Naive thymus-derived CD8-positive, alpha-beta T cell (primary cell): ENCODE measurements at regions not wholly inside any gene's neighbourhood (a gene's known extent, or its start where the extent isn't known, plus 50 kb on each side); places are given as distances from the start of the nearest gene placed in this dataset.
"Not testable (repeated sequence)": the region's sequence is repeated elsewhere in the genome, so short reads cannot be mapped to it uniquely, and the experiment has no call there.

Source experiments
- ATAC-seq, 2 donors: fragments of 150-1000 bp; cut with Tn5 transposase in 1 of 2; sonication (Bioruptor Pico), chemical (Tn5 transposase) in 1 of 2; 1 replicate in 1 of 2; 2 replicates in 1 of 2; pipeline ENCODE4 v1.10.0; 2021; ENCODE audit warnings: mild to moderate bottlenecking in 2 of 2, moderate library complexity in 2 of 2
- POLR2A ChIA-PET: fragments of 350-600 bp; sonication (Branson Sonifier 250); formaldehyde crosslinking; loops from one replicate; lab custom pipeline; 2021; ENCODE audit warnings: antibody characterized with exemption; lab: Charles Lee
- DNase-seq, 10 donors: peaks; one replicate each; pipeline versions ENCODE4 v3.0.0 to v3.0.0-alpha.2; 2020 to 2022
- H3K27ac Mint-ChIP-seq, 10 donors: one replicate each; pipeline ENCODE4 v1.8.0; 2020 to 2022; ENCODE audit warnings: mild to moderate bottlenecking in 10 of 10, mixed read lengths in 10 of 10, moderate library complexity in 4 of 10, inconsistent platforms in 1 of 10
- H3K27me3 Mint-ChIP-seq, 5 donors: one replicate each; pipeline ENCODE4 v1.8.0; 2021 to 2022; ENCODE audit warnings: mixed read lengths in 5 of 5
- H3K36me3 Mint-ChIP-seq, 3 donors: one replicate each; pipeline ENCODE4 v1.8.0; 2020 to 2022; ENCODE audit warnings: mixed read lengths in 3 of 3, mild to moderate bottlenecking in 2 of 3, inconsistent platforms in 1 of 3
- H3K4me1 Mint-ChIP-seq, 4 donors: one replicate each; pipeline ENCODE4 v1.8.0; 2021 to 2022; ENCODE audit warnings: mixed read lengths in 4 of 4
- H3K4me3 Mint-ChIP-seq, 10 donors: one replicate each; pipeline ENCODE4 v1.8.0; 2020 to 2022; ENCODE audit warnings: mild to moderate bottlenecking in 10 of 10, mixed read lengths in 10 of 10, moderate library complexity in 6 of 10, inconsistent platforms in 1 of 10
- H3K9me3 Mint-ChIP-seq, 9 donors: one replicate each; pipeline ENCODE4 v1.8.0; 2020 to 2022; ENCODE audit warnings: mixed read lengths in 9 of 9, mild to moderate bottlenecking in 3 of 9, inconsistent platforms in 1 of 9, moderate library complexity in 1 of 9

DNA sequence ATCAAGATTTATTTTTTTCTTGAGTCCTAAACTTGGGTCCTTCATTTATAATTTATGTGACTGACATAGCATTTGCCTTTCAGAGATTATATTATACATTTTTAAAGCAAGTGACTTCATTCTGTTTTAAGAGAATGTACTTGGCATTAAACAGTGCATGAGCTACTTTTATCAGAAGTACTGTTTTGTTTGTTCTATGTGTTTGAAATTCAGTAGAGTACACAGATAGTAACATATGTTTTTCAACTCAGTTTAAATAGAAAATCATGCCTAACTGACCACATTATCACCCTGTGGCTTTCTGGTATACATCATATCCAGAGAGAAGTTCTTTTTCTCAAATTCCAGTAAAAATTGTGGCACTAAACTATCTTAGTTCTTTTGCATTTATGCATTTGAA lies 335.3 kb upstream of the CDH18 start:
- Mint-ChIP-seq H3K27ac (no peak overlapping the region), H3K4me3 (no peak overlapping the region), H3K27me3 (no peaks in the 10 kb centered on the region), H3K4me1 (no peaks in the 10 kb centered on the region), H3K9me3 (peaks cover 6 to 33% (median 13%) of the 10 kb centered on the region in 9 donors), H3K36me3 (peaks cover 0 to 11% (median 0%) of the 10 kb centered on the region in 3 donors)
- DNase-seq = no peak
- ATAC-seq = no peak
- POLR2A ChIA-PET = no interaction called here

DNA sequence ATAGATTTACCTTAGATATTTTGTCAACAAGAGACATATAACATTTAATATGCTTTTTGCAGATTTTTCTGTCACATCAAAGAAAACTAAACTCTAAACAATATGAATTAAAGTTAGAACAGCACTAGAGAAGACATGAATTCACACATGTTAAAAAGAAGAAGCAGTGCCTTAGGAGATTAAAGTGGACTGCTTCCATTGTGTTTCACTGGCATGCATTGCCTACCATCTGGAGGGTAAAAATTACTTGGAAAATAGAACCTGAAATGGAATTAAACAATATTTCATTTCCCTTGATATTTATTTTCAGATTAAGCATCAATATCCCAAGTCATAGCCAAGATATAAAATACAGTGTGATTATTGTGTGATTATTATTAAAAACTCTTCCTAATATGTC lies 319.4 kb upstream of the CDH18 start:
- peaks cover 0 to 37% (median 9%) of the 10 kb centered on the region in 9 donors for H3K9me3 Mint-ChIP-seq
- H3K36me3 Mint-ChIP-seq = no peaks in the 10 kb centered on the region
- no peak for DNase-seq
- no peaks in the 10 kb centered on the region for H3K4me1 Mint-ChIP-seq
- H3K27me3 Mint-ChIP-seq = no peaks in the 10 kb centered on the region
- H3K27ac Mint-ChIP-seq = no peak overlapping the region
- H3K4me3 Mint-ChIP-seq = no peak overlapping the region
- no peak for ATAC-seq
- POLR2A ChIA-PET = no interaction called here

DNA sequence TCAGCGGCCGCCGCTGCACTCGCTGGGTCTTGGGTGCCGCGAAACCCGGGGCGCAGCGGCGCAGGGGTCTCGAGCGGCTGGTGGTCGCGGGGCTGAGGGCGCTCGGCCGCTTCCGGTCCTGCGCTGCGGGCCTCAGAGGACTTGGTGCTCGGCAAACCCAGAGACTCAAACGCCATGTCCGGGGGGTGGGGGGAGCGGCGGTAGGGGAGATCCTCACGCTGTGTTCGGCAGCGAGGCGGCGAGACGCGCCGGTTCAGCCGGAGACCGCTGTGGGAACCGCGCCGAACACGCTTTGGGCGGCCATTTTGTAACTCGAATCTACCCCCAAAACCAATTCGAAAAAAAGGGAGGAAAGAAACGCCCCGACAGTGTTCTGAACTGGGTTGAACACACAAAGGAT lies 317.5 kb upstream of the CDH18 start:
- peaks cover 0 to 42% (median 13%) of the 10 kb centered on the region in 9 donors for H3K9me3 Mint-ChIP-seq

DNA sequence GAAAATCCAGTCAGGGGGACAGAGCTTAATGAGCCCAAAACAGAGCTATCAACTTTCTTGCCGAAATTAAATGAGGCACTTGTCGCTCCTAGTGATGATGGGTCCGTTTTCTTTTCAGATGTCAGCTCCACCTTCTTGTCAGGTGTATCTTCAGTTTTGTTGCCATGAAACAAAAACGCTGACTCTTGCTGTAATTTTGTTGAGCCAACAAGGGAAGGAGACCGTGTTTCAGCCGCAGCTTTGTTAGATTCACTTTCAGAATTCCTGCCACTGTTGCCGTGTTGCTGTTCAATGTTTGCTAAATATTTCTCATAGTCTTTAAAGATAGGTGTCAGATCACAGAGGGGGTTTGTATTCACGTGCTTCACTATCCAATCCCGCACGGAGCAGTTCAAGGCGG lies 316.6 kb upstream of the CDH18 start:
- H3K36me3 Mint-ChIP-seq, POLR2A ChIA-PET, ATAC-seq, H3K27ac Mint-ChIP-seq, H3K27me3 Mint-ChIP-seq, H3K4me1 Mint-ChIP-seq, H3K4me3 Mint-ChIP-seq, DNase-seq: not testable (repeated sequence)
- peaks cover 0 to 36% (median 14%) of the 10 kb centered on the region in 9 donors for H3K9me3 Mint-ChIP-seq

More for the DNA sequence above, 317.5 kb upstream of the CDH18 start:
- ATAC-seq = no peak
- H3K27ac Mint-ChIP-seq = no peak overlapping the region
- H3K36me3 Mint-ChIP-seq = no peaks in the 10 kb centered on the region
- H3K4me1 Mint-ChIP-seq = no peaks in the 10 kb centered on the region
- no peak overlapping the region for H3K4me3 Mint-ChIP-seq
- no peak for DNase-seq
- POLR2A ChIA-PET = no interaction called here
- no peaks in the 10 kb centered on the region for H3K27me3 Mint-ChIP-seq

DNA sequence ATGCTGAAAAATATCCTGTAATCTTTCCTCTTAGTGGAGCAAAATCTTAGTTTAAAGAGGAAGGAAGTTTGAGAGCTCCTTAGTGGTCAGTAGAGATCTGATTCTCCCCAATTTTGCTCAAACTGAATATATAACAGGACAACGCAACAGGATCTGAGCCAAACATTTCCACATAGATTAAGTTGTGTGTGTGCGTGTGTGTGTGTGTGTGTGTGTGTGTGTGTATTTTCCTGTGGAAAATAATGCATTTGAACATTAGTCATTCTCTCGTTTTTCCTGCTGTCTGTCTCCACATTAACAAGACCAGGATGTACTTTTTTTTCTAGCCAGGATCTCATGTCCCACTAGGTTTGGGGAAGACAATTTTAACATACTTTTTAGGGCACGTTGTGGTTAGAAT lies 312.1 kb upstream of the CDH18 start:
- DNase-seq = no peak

DNA sequence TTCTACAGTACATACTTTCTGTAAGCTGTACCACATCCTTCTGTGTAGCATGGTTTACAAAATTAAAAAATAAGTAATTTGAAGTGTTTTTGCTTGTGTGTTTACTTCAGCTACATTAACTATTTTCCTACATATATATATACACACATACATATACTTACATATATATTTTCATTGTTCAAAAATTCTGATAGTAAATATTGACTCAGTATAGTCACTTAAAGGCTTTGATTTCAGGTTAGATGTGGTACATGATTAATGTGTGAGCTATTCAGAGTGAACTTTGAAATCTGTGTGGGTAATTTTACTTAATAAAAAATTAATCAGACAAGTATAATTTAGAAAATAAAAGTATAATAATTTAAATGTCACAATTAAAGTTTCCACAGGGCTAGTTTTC lies 306.7 kb upstream of the CDH18 start:
- Mint-ChIP-seq H3K4me1 (no peaks in the 10 kb centered on the region), H3K27ac (no peak overlapping the region), H3K4me3 (no peak overlapping the region), H3K9me3 (peaks cover 5 to 14% (median 10%) of the 10 kb centered on the region in 9 donors), H3K27me3 (no peaks in the 10 kb centered on the region), H3K36me3 (no peaks in the 10 kb centered on the region)
- POLR2A ChIA-PET = no interaction called here
- DNase-seq (no peak), ATAC-seq (no peak)

More for the DNA sequence above, 312.1 kb upstream of the CDH18 start:
- Mint-ChIP-seq H3K27ac (no peak overlapping the region), H3K36me3 (no peaks in the 10 kb centered on the region), H3K4me1 (no peaks in the 10 kb centered on the region), H3K4me3 (no peak overlapping the region), H3K27me3 (no peaks in the 10 kb centered on the region), H3K9me3 (peaks cover 10 to 41% (median 21%) of the 10 kb centered on the region in 9 donors)
- ATAC-seq = no peak
- POLR2A ChIA-PET = no interaction called here

DNA sequence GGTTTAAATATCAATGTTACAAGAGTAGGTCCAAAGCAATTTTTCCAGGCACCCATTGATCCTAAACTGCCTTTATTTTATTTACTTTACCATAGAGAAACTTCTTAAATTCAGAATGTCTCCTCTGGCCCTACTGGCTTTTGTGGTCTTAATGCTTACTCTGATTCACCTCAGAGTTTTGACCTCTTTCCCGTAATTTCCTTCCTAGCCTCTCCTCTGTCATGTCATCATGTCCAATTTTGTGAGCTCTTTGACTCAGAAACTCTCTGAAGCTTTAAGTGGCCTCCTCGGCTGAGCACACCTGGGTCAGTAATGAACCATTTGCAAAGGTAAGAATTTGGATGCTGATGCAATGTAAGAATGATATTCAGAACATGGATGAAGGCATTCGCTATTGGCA lies 303.8 kb upstream of the CDH18 start:
- ATAC-seq (no peak), DNase-seq (no peak)
- no peak overlapping the region for H3K27ac Mint-ChIP-seq
- H3K4me1 Mint-ChIP-seq = no peaks in the 10 kb centered on the region
- H3K27me3 Mint-ChIP-seq = no peaks in the 10 kb centered on the region
- H3K9me3 Mint-ChIP-seq = peaks cover 0 to 5% (median 3%) of the 10 kb centered on the region in 9 donors
- H3K4me3 Mint-ChIP-seq = no peak overlapping the region
- no peaks in the 10 kb centered on the region for H3K36me3 Mint-ChIP-seq
- POLR2A ChIA-PET = no interaction called here

DNA sequence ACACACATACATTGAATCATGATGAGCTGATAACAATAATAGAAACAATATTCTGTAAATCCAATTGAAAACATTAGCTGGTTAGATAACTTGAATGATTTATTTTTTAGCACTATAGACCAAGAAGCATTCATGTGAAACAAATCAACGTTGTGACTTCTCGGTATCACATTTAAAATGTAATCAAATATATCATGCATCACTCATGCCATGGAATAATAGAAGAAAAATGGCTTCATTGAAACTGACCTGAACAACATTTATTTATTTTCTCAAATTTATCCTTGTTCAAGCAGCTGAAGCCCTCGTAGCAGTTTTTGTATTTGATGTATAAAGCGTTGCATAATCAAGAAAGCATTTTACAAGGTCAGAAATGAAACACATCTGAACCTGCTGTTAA lies 299.6 kb upstream of the CDH18 start:
- H3K27me3 Mint-ChIP-seq = no peaks in the 10 kb centered on the region
- POLR2A ChIA-PET = interaction anchor here (0.7 kb wide), 1 partner anchor 196 kb away, joined by 4 read pairs; no protein-coding TSS in a partner anchor
- no peaks in the 10 kb centered on the region for H3K36me3 Mint-ChIP-seq
- DNase-seq (no peak), ATAC-seq (no peak)
- peaks cover 0 to 15% (median 7%) of the 10 kb centered on the region in 9 donors for H3K9me3 Mint-ChIP-seq
- H3K27ac Mint-ChIP-seq = no peak overlapping the region
- H3K4me3 Mint-ChIP-seq = no peak overlapping the region
- H3K4me1 Mint-ChIP-seq = no peaks in the 10 kb centered on the region

DNA sequence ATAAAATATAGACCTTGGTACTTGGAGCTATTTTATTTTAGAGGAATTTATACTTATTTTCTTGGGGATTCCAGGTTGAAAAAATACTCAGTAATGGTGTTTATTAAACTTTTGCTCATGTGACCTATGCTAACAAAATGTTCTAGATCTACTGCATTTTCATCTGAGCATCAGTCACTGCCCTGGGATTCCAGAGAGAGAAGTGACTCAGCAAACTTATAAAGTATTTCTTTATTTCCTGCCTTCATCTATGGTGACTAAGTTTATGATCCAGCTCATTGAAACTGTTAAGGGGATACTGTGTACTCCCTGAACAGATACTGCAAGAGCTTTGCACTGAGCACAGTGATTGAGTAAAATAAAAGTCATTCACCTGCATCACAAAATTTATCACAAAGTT lies 298.5 kb upstream of the CDH18 start:
- POLR2A ChIA-PET = no interaction called here
- Mint-ChIP-seq H3K9me3 (peaks cover 0 to 15% (median 9%) of the 10 kb centered on the region in 9 donors), H3K27ac (no peak overlapping the region), H3K36me3 (no peaks in the 10 kb centered on the region), H3K4me3 (no peak overlapping the region), H3K4me1 (no peaks in the 10 kb centered on the region), H3K27me3 (no peaks in the 10 kb centered on the region)
- DNase-seq (no peak), ATAC-seq (no peak)

DNA sequence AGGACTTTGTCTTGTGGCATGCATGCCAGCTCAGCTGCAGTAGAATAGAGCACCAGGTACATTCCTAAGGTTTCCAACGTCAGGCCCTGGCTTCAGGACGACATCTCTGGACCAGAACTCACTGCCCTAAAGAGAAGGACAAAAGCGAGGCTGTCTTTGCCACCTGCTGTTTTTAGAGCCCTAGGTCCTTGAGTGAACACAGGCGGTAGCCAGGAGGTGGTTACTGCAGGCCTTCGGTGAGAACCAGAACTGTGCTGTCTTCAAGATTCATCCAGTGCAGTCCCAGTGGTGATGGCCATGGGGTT lies 288.9 kb upstream of the CDH18 start:
- Mint-ChIP-seq H3K27ac (no peak overlapping the region), H3K4me1 (no peaks in the 10 kb centered on the region), H3K4me3 (no peak overlapping the region), H3K27me3 (no peaks in the 10 kb centered on the region), H3K36me3 (peaks cover 0 to 11% (median 0%) of the 10 kb centered on the region in 3 donors), H3K9me3 (peaks cover 5 to 57% (median 25%) of the 10 kb centered on the region in 9 donors)
- ATAC-seq (no peak), DNase-seq (no peak)
- POLR2A ChIA-PET = no interaction called here

DNA sequence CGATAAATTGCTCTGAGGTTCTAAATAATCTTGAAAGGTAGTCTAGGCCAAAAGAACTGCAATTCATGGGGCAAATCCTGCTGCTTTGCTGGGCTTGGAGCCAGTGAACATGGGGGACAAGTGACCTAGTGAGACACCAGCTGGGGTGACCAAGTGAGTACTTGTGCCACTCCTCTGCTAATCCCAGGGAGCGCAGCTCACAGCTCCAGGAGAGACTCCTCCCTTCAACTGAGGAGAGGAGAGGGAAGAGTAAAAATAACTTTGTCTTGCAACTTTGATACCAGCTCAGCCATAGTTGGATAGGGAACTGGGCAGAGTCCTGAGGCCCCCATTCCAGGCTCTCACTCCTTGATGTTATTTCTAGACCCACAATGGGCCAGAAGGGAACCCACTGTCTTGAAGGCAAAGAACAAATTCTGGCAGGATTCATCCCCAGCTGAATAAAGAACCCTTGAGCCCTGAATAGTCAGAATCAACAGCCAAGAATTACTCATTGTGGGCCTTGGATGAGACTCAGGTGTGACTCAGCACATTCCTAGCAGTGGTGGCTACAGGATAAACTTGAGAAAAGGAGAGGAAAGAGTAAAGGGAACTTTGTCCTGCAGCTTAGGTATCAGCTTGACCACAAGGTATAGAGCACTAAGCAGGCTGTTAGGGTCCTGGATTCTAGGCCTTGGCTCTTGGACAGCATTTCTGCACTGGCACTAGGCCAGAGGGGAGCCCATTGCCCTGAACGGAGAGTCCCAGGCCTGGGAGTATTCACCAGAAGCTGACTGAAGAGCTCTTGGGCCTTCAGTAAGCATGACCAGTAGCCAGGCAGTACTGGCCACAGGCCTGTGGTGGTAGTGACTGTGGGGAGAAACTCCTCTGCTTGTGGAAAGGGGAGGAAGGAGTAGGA lies 288.3 kb upstream of the CDH18 start:
- Mint-ChIP-seq H3K4me1 (no peaks in the 10 kb centered on the region), H3K27ac (no peak overlapping the region), H3K9me3 (peaks cover 5 to 63% (median 25%) of the 10 kb centered on the region in 9 donors), H3K36me3 (peaks cover 0 to 11% (median 0%) of the 10 kb centered on the region in 3 donors), H3K4me3 (no peak overlapping the region), H3K27me3 (no peaks in the 10 kb centered on the region)
- POLR2A ChIA-PET = no interaction called here
- ATAC-seq = no peak
- DNase-seq = no peak

DNA sequence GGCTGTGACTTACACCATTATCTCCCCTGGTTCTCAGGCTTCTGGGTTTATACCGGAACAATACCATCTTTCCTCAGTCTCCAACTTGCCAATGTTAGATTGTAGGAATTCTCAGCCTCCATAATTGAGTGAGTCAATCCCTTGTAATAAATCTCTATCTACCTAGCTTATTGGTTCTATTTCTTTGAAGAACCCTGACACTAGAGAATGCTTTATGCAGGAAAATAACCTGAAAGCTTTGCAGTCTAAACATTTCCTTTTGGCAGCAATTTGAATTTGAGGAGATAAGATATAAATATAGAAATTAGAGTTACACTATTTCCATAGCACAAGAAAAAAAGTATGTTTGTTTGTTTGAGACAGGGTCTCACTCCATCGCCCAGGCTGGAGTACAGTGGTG lies 278.1 kb upstream of the CDH18 start:
- Mint-ChIP-seq H3K4me1 (no peaks in the 10 kb centered on the region), H3K27ac (no peak overlapping the region), H3K9me3 (peaks cover 10 to 24% (median 18%) of the 10 kb centered on the region in 9 donors), H3K36me3 (peaks cover 0 to 3% (median 0%) of the 10 kb centered on the region in 3 donors), H3K4me3 (no peak overlapping the region), H3K27me3 (no peaks in the 10 kb centered on the region)
- POLR2A ChIA-PET = no interaction called here
- no peak for ATAC-seq
- no peak for DNase-seq

DNA sequence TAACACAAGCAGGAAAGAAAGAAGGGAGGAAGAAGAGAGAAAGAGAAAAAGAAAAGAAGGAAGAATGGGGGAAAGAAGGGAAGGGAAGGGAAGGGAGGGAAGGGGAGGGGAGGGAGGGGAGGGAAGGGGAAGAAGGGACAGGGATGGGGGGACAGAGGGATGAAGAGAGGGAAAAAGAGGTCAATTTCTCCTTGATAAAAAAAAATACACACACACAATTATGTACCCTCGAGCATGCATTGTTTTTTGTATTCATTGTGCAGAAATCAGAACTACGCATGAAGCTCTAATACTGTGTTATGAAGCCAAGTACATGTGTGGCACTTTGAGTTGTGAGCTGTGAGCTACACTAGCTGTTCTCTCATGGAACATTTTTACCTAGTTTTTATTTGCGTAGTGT lies 274.9 kb upstream of the CDH18 start:
- ATAC-seq (no peak), DNase-seq (no peak)
- Mint-ChIP-seq H3K36me3 (peaks cover 0 to 1% (median 0%) of the 10 kb centered on the region in 3 donors), H3K9me3 (peaks cover 0 to 20% (median 11%) of the 10 kb centered on the region in 9 donors), H3K27ac (no peak overlapping the region), H3K27me3 (no peaks in the 10 kb centered on the region), H3K4me3 (no peak overlapping the region), H3K4me1 (no peaks in the 10 kb centered on the region)
- POLR2A ChIA-PET = no interaction called here

DNA sequence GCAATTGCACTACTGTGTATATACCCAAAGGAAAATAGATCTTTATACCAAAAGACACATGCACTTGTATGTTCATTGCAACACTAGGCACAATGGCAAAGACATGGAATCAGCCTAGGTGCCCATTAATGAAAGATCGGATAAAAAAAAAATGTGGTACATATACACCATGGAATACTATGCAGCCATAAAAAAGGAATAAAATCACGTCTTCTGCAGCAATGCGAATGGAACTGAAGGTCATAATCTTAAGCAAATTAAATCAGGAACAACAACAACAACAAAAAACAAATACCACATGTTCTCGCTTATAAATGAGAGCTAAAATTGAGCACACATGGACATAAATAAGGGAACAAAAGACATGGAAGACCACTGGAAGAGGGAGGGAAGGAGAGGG lies 266.7 kb upstream of the CDH18 start:
- ATAC-seq = no peak
- Mint-ChIP-seq H3K36me3 (no peaks in the 10 kb centered on the region), H3K27ac (peak overlapping the region in 1 of 10 donors; percentile 3), H3K4me1 (no peaks in the 10 kb centered on the region), H3K9me3 (peaks cover 0 to 32% (median 9%) of the 10 kb centered on the region in 9 donors), H3K4me3 (no peak overlapping the region), H3K27me3 (no peaks in the 10 kb centered on the region)
- no peak for DNase-seq
- POLR2A ChIA-PET = no interaction called here
